OCI-LY1 (cell line): ENCODE measurements at regions not wholly inside any gene's neighbourhood (a gene's known extent, or its start where the extent isn't known, plus 50 kb on each side); places are given as distances from the start of the nearest gene placed in this dataset.

Experiments used
- EZH2 ChIP-seq: fragments of 200-600 bp; sonication (generic), shearing (Covaris generic); IDR thresholded peaks from 2 replicates; pipeline ENCODE4 v1.8.0; 2017; ENCODE audit warnings: borderline replicate concordance, mixed run types, mild to moderate bottlenecking, antibody characterized with exemption, low read length, moderate library complexity, mixed read lengths
- TF ChIP-seq, protein P1 (sequence below): fragments of 200-600 bp; sonication (generic), shearing (Covaris generic); IDR thresholded peaks from 2 replicates; pipeline ENCODE4 v1.5.1; 2017; ENCODE audit warnings: mild to moderate bottlenecking, antibody characterized with exemption, low read length, moderate library complexity, mixed read lengths

DNA sequence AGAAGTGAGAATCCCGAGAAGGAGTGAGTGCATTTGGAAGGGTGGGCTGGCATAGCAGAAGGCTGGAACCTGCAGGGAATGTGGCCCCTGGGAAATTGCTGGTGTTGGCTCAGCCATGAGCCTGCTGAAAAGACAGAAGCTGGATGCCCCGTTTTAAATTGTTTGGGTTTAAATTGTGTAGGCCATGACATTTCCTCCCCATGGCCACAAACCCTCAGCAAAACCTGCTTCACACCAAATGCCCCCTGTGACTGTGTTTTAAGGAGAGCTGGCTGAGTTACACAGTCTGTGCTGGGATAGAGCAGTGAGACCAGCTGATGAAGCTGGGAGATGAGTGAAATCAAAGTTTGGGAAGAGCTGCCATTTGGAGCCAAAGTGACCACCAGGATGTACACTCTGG is 216.3 kb upstream of the RGMA start:
- TF ChIP-seq, protein P1, sequence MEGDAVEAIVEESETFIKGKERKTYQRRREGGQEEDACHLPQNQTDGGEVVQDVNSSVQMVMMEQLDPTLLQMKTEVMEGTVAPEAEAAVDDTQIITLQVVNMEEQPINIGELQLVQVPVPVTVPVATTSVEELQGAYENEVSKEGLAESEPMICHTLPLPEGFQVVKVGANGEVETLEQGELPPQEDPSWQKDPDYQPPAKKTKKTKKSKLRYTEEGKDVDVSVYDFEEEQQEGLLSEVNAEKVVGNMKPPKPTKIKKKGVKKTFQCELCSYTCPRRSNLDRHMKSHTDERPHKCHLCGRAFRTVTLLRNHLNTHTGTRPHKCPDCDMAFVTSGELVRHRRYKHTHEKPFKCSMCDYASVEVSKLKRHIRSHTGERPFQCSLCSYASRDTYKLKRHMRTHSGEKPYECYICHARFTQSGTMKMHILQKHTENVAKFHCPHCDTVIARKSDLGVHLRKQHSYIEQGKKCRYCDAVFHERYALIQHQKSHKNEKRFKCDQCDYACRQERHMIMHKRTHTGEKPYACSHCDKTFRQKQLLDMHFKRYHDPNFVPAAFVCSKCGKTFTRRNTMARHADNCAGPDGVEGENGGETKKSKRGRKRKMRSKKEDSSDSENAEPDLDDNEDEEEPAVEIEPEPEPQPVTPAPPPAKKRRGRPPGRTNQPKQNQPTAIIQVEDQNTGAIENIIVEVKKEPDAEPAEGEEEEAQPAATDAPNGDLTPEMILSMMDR, result no peak
- no peak for TF ChIP-seq EZH2
